HG03045 (cell line): ENCODE measurements at regions not wholly inside any gene's neighbourhood (a gene's known extent, or its start where the extent isn't known, plus 50 kb on each side); places are given as distances from the start of the nearest gene placed in this dataset.

Source experiments
- ATAC-seq: cut with Tn5 transposase; IDR thresholded peaks from one replicate; pipeline ENCODE4 v1.9.1; 2021; ENCODE audit warnings: mild to moderate bottlenecking, moderate library complexity; ENCODE audit not compliant: unreplicated experiment

- no peak for ATAC-seq
Observed at GRCh38 chr5:124287813-124288212, 458.6 kb downstream of the ZNF608 start.

- no peak for ATAC-seq
Observed at GRCh38 chr5:124285733-124286132, 460.7 kb downstream of the ZNF608 start.

- no peak for ATAC-seq
Observed at GRCh38 chr5:124285071-124285470, 461.4 kb downstream of the ZNF608 start.

- no peak for ATAC-seq
Observed at GRCh38 chr5:124283031-124283430, 463.4 kb downstream of the ZNF608 start.

- no peak for ATAC-seq
Observed at GRCh38 chr5:124280079-124280478, 466.4 kb downstream of the ZNF608 start.

GRCh38 chr5:124279146-124279876, 467.1 kb downstream of the ZNF608 start:
- ATAC-seq = no peak

GRCh38 chr5:124278636-124279035, 467.8 kb downstream of the ZNF608 start:
- no peak for ATAC-seq

GRCh38 chr5:124277767-124278545, 468.5 kb downstream of the ZNF608 start:
- ATAC-seq = no peak

- no peak for ATAC-seq
Observed at GRCh38 chr5:124276166-124276565, 470.3 kb downstream of the ZNF608 start.

GRCh38 chr5:124274949-124275348, 471.5 kb downstream of the ZNF608 start:
- ATAC-seq = no peak

GRCh38 chr5:124264499-124264898, 481.9 kb downstream of the ZNF608 start:
- no peak for ATAC-seq

GRCh38 chr5:124263680-124264491, 482.6 kb downstream of the ZNF608 start:
- ATAC-seq = no peak

GRCh38 chr5:124262991-124263571, 483.4 kb downstream of the ZNF608 start:
- no peak for ATAC-seq

GRCh38 chr5:124262470-124262869, 484.0 kb downstream of the ZNF608 start:
- no peak for ATAC-seq

GRCh38 chr5:124261848-124262247, 484.6 kb downstream of the ZNF608 start:
- no peak for ATAC-seq

- ATAC-seq = no peak
Observed at GRCh38 chr5:124260921-124261515, 485.4 kb downstream of the ZNF608 start.

GRCh38 chr5:124259017-124259416, 487.4 kb downstream of the ZNF608 start:
- ATAC-seq = no peak

GRCh38 chr5:124257048-124257447, 489.4 kb downstream of the ZNF608 start:
- no peak for ATAC-seq

- no peak for ATAC-seq
Observed at GRCh38 chr5:124253203-124253810, 493.1 kb downstream of the ZNF608 start.

- ATAC-seq = no peak
Observed at GRCh38 chr5:124252747-124253146, 493.7 kb downstream of the ZNF608 start.
